GM12872 (cell line): ENCODE measurements at regions not wholly inside any gene's neighbourhood (a gene's known extent, or its start where the extent isn't known, plus 50 kb on each side); places are given as distances from the start of the nearest gene placed in this dataset.

Experiments used
- CTCF ChIP-seq: IDR thresholded peaks from 3 replicates; pipeline ENCODE4 v1.5.1; 2011; ENCODE audit warnings: low read depth, mild to moderate bottlenecking, low read length, moderate library complexity; ENCODE audit not compliant: insufficient read depth

- no peak for TF ChIP-seq CTCF
Observed at GRCh38 chr12:46585854-46586621, 213.5 kb upstream of the SLC38A2 start.

GRCh38 chr12:46580445-46580844 is 207.9 kb upstream of the SLC38A2 start:
- TF ChIP-seq CTCF, result no peak

- no peak for TF ChIP-seq CTCF
Observed at GRCh38 chr12:46579474-46579873, 206.9 kb upstream of the SLC38A2 start.

GRCh38 chr12:46578190-46578982 is 205.8 kb upstream of the SLC38A2 start:
- TF ChIP-seq CTCF, result no peak

GRCh38 chr12:46577063-46577776 is 204.6 kb upstream of the SLC38A2 start:
- no peak for TF ChIP-seq CTCF

- no peak for TF ChIP-seq CTCF
Observed at GRCh38 chr12:46574847-46575246, 202.3 kb upstream of the SLC38A2 start.

GRCh38 chr12:46573347-46573658 is 200.7 kb upstream of the SLC38A2 start:
- no peak for TF ChIP-seq CTCF
